22Rv1 (cell line): ENCODE measurements at regions not wholly inside any gene's neighbourhood (a gene's known extent, or its start where the extent isn't known, plus 50 kb on each side); places are given as distances from the start of the nearest gene placed in this dataset.

ENCODE experiments used
- H3K27ac ChIP-seq: fragments of 450-650 bp; 2 replicates; pipeline ENCODE4 v1.5.1; 2017
- CTCF ChIP-seq: fragments of 450-650 bp; IDR thresholded peaks from 2 replicates; pipeline ENCODE4 v1.5.1; 2017; ENCODE audit warnings: mild to moderate bottlenecking
- ZFX ChIP-seq: fragments of 450-650 bp; IDR thresholded peaks from 2 replicates; pipeline ENCODE4 v1.6.1; 2017; ENCODE audit warnings: antibody characterized with exemption, borderline replicate concordance

GRCh38 chr18:77700051-77700450, 450.4 kb downstream of the GALR1 start:
- no peak overlapping the region for H3K27ac ChIP-seq
- TF ChIP-seq CTCF (no peak), ZFX (no peak)

- TF ChIP-seq ZFX (no peak), CTCF (no peak)
- no peak overlapping the region for H3K27ac ChIP-seq
Measured at GRCh38 chr18:77701977-77702376, 452.3 kb downstream of the GALR1 start.

GRCh38 chr18:77702686-77703085, 453.0 kb downstream of the GALR1 start:
- no peak overlapping the region for H3K27ac ChIP-seq
- TF ChIP-seq CTCF, result peak; percentile 19; the same call in 1 of the 2 replicates
- no peak for TF ChIP-seq ZFX

- no peak overlapping the region for H3K27ac ChIP-seq
- no peak for TF ChIP-seq ZFX
- no peak for TF ChIP-seq CTCF
Measured at GRCh38 chr18:77705301-77705700, 455.7 kb downstream of the GALR1 start.

GRCh38 chr18:77708826-77709506, 459.3 kb downstream of the GALR1 start:
- TF ChIP-seq ZFX, result no peak
- no peak for TF ChIP-seq CTCF
- no peak overlapping the region for H3K27ac ChIP-seq

- TF ChIP-seq ZFX (no peak), CTCF (peak; percentile 47)
Measured at GRCh38 chr18:77711096-77711495, 461.4 kb downstream of the GALR1 start.

GRCh38 chr18:77714716-77715115, 465.1 kb downstream of the GALR1 start:
- no peak for TF ChIP-seq ZFX
- TF ChIP-seq CTCF, result no peak
- H3K27ac ChIP-seq, result no peak overlapping the region

More at GRCh38 chr18:77711096-77711495, 461.4 kb downstream of the GALR1 start:
- no peak overlapping the region for H3K27ac ChIP-seq
